Fibroblast of lung (primary cell): ENCODE measurements at regions not wholly inside any gene's neighbourhood (a gene's known extent, or its start where the extent isn't known, plus 50 kb on each side); places are given as distances from the start of the nearest gene placed in this dataset.

ENCODE experiments used
- CTCF ChIP-seq, 2 donors: IDR thresholded peaks in 1 of 2; conservative IDR thresholded peaks in 1 of 2; 1 replicate in 1 of 2; 2 replicates in 1 of 2; pipeline ENCODE4 v1.5.1; 2011 to 2012; ENCODE audit warnings: low read length in 2 of 2, control low read depth in 1 of 2, inconsistent platforms in 1 of 2, low read depth in 1 of 2, mild to moderate bottlenecking in 1 of 2
- EZH2 ChIP-seq: IDR thresholded peaks from 2 replicates; pipeline ENCODE4 v1.5.1; 2012; ENCODE audit warnings: low read length, control low read depth, mild to moderate bottlenecking; ENCODE audit errors: missing control alignments

- TF ChIP-seq CTCF (conservative IDR thresholded peaks at IDR 0.05 in 1 of 2, IDR thresholded peaks at IDR 0.05 in 1 of 2; ENCODE audit: low read depth in 1 of 2, low read length in 2 of 2) = no peak
- TF ChIP-seq EZH2 = no peak
These were observed 52.1 kb upstream of the KCNE2 start for GRCh38 chr21:34311561-34312330.
